Panc1 (cell line): ENCODE measurements at regions not wholly inside any gene's neighbourhood (a gene's known extent, or its start where the extent isn't known, plus 50 kb on each side); places are given as distances from the start of the nearest gene placed in this dataset.
A peak's percentile ranks its signal among the peaks of the same experiment; 100 is the strongest.

Source experiments
- ATAC-seq: fragments of 200-7000 bp; cut with Tn5 transposase; 2 replicates; pipeline ENCODE4 v1.9.1; 2020; ENCODE audit warnings: mild to moderate bottlenecking, moderate library complexity
- BruUV-seq: library from RNA; stranded (reverse); fragments of 400-500 nt; replicated peaks from 2 replicates; lab custom pipeline; 2021; lab: Mats Ljungman, UMichigan
- CTCF ChIA-PET: fragments of 300-600 bp; sonication (Branson Sonifier 250); formaldehyde crosslinking; loops from one replicate; lab custom pipeline; 2022; ENCODE audit warnings: antibody characterized with exemption; lab: Charles Lee
- POLR2A ChIA-PET: fragments of 300-600 bp; sonication (Branson Sonifier 250); formaldehyde crosslinking; loops from one replicate; lab custom pipeline; 2022; ENCODE audit warnings: antibody characterized with exemption; lab: Charles Lee
- DNase-seq: peaks from one replicate; pipeline ENCODE4 v3.0.0-alpha.2; 2010; ENCODE audit warnings: low read depth, low spot score
- H3K27ac ChIP-seq: 2 replicates; pipeline ENCODE4 v1.5.1; 2011; ENCODE audit warnings: mild to moderate bottlenecking, low read length, inconsistent platforms
- H3K27me3 ChIP-seq: fragments of 200-500 bp; sonication (Bioruptor generic); 2 replicates; pipeline ENCODE4 v1.6.0; 2014; ENCODE audit warnings: low read length, inconsistent platforms; ENCODE audit not compliant: control insufficient read depth, insufficient read depth
- H3K36me3 ChIP-seq: fragments of 200-500 bp; sonication (Bioruptor generic); 2 replicates; pipeline ENCODE4 v1.5.1; 2014; ENCODE audit warnings: inconsistent platforms, mild to moderate bottlenecking, low read length, moderate library complexity; ENCODE audit not compliant: control insufficient read depth, insufficient read depth
- H3K4me1 ChIP-seq: 2 replicates; pipeline ENCODE4 v1.5.1; 2011; ENCODE audit warnings: inconsistent platforms, mild to moderate bottlenecking, low read length, moderate library complexity; ENCODE audit not compliant: control insufficient read depth, insufficient read depth
- H3K4me3 ChIP-seq, 2 experiments: 2 replicates each; pipeline ENCODE4 v1.5.1; 2011 to 2012; ENCODE audit warnings: low read depth in 2 of 2, low read length in 2 of 2, mild to moderate bottlenecking in 2 of 2, inconsistent platforms in 1 of 2, moderate library complexity in 1 of 2
- H3K9me3 ChIP-seq: fragments of 200-500 bp; sonication (Bioruptor generic); 2 replicates; pipeline ENCODE4 v1.5.1; 2014; ENCODE audit warnings: low read depth, mild to moderate bottlenecking, inconsistent platforms, low read length, moderate library complexity; ENCODE audit not compliant: control insufficient read depth, insufficient read depth
- POLR2AphosphoS5 ChIP-seq: IDR thresholded peaks from 2 replicates; pipeline ENCODE4 v1.6.1; 2012; ENCODE audit warnings: mild to moderate bottlenecking, low read depth, low read length, moderate library complexity
- SIN3A ChIP-seq: IDR thresholded peaks from 2 replicates; pipeline ENCODE4 v1.6.1; 2012; ENCODE audit warnings: low read depth, mild to moderate bottlenecking, low read length, moderate library complexity, borderline replicate concordance; ENCODE audit not compliant: insufficient read depth
- TCF7L2 ChIP-seq: IDR thresholded peaks from 2 replicates; pipeline ENCODE4 v1.6.1; 2011; ENCODE audit warnings: mild to moderate bottlenecking, low read depth, low read length, inconsistent platforms
- in situ Hi-C: cut with HindIII; loops from 2 replicates; pipeline ENCODE4 v1.10.0; 2016; ENCODE audit warnings: low sequenced_read_pairs, low pct_unique_long_range_greater_than_20kb
- intact Hi-C: fragments of 100-400 bp; cut with micrococcal nuclease; formaldehyde crosslinking; loops from one replicate; pipeline ENCODE4 v1.10.0; 2022; ENCODE audit not compliant: unreplicated experiment
- TF ChIP-seq, protein P1 (sequence below): fragments of 450-650 bp; IDR thresholded peaks from 2 replicates; pipeline ENCODE4 v1.5.1; 2017; ENCODE audit warnings: mild to moderate bottlenecking
- TF ChIP-seq, protein P2 (sequence below), 2 experiments: IDR thresholded peaks; 2 replicates each; pipeline ENCODE4 v1.6.1; 2011 to 2012; ENCODE audit warnings: low read depth in 2 of 2, control low read depth in 1 of 2, low read length in 1 of 2, mild to moderate bottlenecking in 1 of 2, moderate library complexity in 1 of 2; ENCODE audit not compliant: insufficient read depth in 1 of 2

DNA sequence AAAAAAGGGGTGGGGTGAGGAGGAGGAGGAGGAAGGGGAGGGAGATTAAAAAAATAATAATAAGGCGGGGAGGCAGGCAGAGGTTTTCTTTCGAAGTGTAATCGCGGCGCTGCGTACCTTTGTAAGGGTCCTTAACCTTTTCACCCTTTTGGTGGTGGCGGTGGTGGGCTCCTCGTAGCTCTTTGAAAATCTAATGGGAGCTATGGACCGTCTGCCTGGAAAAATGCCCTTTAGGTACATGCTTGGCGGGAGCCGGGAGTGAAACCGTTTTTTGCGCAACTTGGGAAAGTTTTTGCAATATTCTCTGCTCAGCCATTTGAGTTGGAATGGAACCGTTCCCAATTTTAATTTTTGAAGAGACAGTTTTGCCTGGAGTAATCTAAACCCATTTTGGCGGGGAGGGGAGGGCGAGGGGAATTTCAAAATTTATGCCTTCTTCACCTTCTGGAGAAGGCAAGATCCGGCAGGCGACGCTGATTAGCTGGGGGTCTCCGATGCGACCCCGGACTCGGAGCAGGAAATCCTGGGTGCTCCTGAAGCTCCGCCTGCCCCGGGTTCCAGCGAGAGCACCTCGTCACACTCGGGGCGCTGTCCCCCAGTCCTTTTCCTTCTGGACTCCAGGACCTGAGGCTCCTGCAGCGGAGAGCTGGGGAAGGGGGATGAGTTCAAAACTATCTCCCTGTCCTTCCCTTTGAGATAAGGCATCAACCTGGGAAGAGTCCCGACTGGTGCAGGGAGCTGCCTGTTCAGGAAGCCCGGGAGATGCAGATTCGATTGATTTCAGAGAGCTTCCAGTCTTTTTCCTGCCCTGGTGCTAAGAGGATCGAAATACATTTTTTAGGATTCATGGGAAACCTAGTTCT, 74.6 kb upstream of the TBX5 start:
- H3K4me3 ChIP-seq: peak overlapping the region in 1 of 2 experiments; percentile 46; a peak in 2 of 4 replicates
- ChIA-PET POLR2A (no interaction called here), CTCF (interaction anchor here (0.6 to 0.7 kb wide), 2 partner anchors 362 to 541 kb away, joined by 4 to 15 read pairs; no protein-coding TSS in a partner anchor)
- TF ChIP-seq POLR2AphosphoS5: no peak
- TF ChIP-seq SIN3A: no peak
- TF ChIP-seq TCF7L2: no peak
- TF ChIP-seq, protein P1, sequence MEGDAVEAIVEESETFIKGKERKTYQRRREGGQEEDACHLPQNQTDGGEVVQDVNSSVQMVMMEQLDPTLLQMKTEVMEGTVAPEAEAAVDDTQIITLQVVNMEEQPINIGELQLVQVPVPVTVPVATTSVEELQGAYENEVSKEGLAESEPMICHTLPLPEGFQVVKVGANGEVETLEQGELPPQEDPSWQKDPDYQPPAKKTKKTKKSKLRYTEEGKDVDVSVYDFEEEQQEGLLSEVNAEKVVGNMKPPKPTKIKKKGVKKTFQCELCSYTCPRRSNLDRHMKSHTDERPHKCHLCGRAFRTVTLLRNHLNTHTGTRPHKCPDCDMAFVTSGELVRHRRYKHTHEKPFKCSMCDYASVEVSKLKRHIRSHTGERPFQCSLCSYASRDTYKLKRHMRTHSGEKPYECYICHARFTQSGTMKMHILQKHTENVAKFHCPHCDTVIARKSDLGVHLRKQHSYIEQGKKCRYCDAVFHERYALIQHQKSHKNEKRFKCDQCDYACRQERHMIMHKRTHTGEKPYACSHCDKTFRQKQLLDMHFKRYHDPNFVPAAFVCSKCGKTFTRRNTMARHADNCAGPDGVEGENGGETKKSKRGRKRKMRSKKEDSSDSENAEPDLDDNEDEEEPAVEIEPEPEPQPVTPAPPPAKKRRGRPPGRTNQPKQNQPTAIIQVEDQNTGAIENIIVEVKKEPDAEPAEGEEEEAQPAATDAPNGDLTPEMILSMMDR: no peak
- TF ChIP-seq, protein P2, sequence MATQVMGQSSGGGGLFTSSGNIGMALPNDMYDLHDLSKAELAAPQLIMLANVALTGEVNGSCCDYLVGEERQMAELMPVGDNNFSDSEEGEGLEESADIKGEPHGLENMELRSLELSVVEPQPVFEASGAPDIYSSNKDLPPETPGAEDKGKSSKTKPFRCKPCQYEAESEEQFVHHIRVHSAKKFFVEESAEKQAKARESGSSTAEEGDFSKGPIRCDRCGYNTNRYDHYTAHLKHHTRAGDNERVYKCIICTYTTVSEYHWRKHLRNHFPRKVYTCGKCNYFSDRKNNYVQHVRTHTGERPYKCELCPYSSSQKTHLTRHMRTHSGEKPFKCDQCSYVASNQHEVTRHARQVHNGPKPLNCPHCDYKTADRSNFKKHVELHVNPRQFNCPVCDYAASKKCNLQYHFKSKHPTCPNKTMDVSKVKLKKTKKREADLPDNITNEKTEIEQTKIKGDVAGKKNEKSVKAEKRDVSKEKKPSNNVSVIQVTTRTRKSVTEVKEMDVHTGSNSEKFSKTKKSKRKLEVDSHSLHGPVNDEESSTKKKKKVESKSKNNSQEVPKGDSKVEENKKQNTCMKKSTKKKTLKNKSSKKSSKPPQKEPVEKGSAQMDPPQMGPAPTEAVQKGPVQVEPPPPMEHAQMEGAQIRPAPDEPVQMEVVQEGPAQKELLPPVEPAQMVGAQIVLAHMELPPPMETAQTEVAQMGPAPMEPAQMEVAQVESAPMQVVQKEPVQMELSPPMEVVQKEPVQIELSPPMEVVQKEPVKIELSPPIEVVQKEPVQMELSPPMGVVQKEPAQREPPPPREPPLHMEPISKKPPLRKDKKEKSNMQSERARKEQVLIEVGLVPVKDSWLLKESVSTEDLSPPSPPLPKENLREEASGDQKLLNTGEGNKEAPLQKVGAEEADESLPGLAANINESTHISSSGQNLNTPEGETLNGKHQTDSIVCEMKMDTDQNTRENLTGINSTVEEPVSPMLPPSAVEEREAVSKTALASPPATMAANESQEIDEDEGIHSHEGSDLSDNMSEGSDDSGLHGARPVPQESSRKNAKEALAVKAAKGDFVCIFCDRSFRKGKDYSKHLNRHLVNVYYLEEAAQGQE (IDR thresholded peaks at IDR 0.05; ENCODE audit: insufficient read depth in 1 of 2, low read depth in 2 of 2, low read length in 1 of 2): no peak
- no peaks in the 10 kb centered on the region for H3K36me3 ChIP-seq
- in situ Hi-C loops (no loop called here), intact Hi-C loops (no loop called here)
- ATAC-seq: peak; percentile 33; the same call in 1 of the 2 replicates
- BruUV-seq: no TSS peak
- no peak for DNase-seq
- H3K9me3 ChIP-seq: no peaks in the 10 kb centered on the region
- no peak overlapping the region for H3K27ac ChIP-seq
- peaks cover 35% of the 10 kb centered on the region for H3K27me3 ChIP-seq
- H3K4me1 ChIP-seq: peaks cover 8% of the 10 kb centered on the region

GRCh38 chr12:114479831-114480230, 73.9 kb upstream of the TBX5 start:
- Histone ChIP-seq H3K36me3 (no peaks in the 10 kb centered on the region), H3K27me3 (peaks cover 35% of the 10 kb centered on the region), H3K4me3 (peak overlapping the region; percentile 21 to 46), H3K27ac (no peak overlapping the region), H3K4me1 (peaks cover 8% of the 10 kb centered on the region), H3K9me3 (no peaks in the 10 kb centered on the region)
- TF ChIP-seq SIN3A (no peak), TCF7L2 (no peak), POLR2AphosphoS5 (no peak)
- TF ChIP-seq, protein P1: no peak
- TF ChIP-seq, protein P2 (IDR thresholded peaks at IDR 0.05; ENCODE audit: insufficient read depth in 1 of 2, low read depth in 2 of 2, low read length in 1 of 2): no peak
- intact Hi-C loops (loop anchor here (5.0 kb wide), 1 partner anchor 313 kb away; no protein-coding TSS in a partner anchor), in situ Hi-C loops (no loop called here)
- ChIA-PET POLR2A (no interaction called here), CTCF (interaction anchor here (0.6 to 0.7 kb wide), 2 partner anchors 361 to 541 kb away, joined by 4 to 15 read pairs; no protein-coding TSS in a partner anchor)
- no TSS peak for BruUV-seq
- DNase-seq: no peak
- no peak for ATAC-seq
